Adrenal gland (tissue), 5 donors: ENCODE measurements at regions not wholly inside any gene's neighbourhood (a gene's known extent, or its start where the extent isn't known, plus 50 kb on each side); places are given as distances from the start of the nearest gene placed in this dataset.

Source experiments
- POLR2A ChIP-seq, 2 donors: fragments of 450-650 bp; IDR thresholded peaks; one replicate each; pipeline ENCODE4 v1.6.1; 2017; ENCODE audit warnings: antibody characterized with exemption in 2 of 2, mild to moderate bottlenecking in 2 of 2, moderate library complexity in 1 of 2
- TF ChIP-seq, protein P1 (sequence below), 6 experiments: fragments of 450-650 bp in 4 of 6; fragments of 200-600 bp in 2 of 6; sonication (generic) in 1 of 6; IDR thresholded peaks; 1 replicate in 5 of 6; 2 replicates in 1 of 6; pipeline versions ENCODE4 v1.5.1 to v1.8.0; 2016 to 2021; ENCODE audit warnings: antibody characterized with exemption in 6 of 6, mild to moderate bottlenecking in 2 of 6, moderate library complexity in 1 of 6
- donor health status: DM: no; HTN: no; CAD: no.

GRCh38 chr10:108629834-108630233, 1293.5 kb downstream of the XPNPEP1 start:
- TF ChIP-seq, protein P1, sequence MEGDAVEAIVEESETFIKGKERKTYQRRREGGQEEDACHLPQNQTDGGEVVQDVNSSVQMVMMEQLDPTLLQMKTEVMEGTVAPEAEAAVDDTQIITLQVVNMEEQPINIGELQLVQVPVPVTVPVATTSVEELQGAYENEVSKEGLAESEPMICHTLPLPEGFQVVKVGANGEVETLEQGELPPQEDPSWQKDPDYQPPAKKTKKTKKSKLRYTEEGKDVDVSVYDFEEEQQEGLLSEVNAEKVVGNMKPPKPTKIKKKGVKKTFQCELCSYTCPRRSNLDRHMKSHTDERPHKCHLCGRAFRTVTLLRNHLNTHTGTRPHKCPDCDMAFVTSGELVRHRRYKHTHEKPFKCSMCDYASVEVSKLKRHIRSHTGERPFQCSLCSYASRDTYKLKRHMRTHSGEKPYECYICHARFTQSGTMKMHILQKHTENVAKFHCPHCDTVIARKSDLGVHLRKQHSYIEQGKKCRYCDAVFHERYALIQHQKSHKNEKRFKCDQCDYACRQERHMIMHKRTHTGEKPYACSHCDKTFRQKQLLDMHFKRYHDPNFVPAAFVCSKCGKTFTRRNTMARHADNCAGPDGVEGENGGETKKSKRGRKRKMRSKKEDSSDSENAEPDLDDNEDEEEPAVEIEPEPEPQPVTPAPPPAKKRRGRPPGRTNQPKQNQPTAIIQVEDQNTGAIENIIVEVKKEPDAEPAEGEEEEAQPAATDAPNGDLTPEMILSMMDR (IDR thresholded peaks at IDR 0.05) = no peak
- TF ChIP-seq POLR2A (IDR thresholded peaks at IDR 0.05) = no peak
